HG03558 (cell line): ENCODE measurements at regions not wholly inside any gene's neighbourhood (a gene's known extent, or its start where the extent isn't known, plus 50 kb on each side); places are given as distances from the start of the nearest gene placed in this dataset.
"Not testable (repeated sequence)": the region's sequence is repeated elsewhere in the genome, so short reads cannot be mapped to it uniquely, and the experiment has no call there.

Source experiments
- ATAC-seq: cut with Tn5 transposase; IDR thresholded peaks from one replicate; pipeline ENCODE4 v1.9.1; 2021; ENCODE audit warnings: moderate number of reproducible peaks; ENCODE audit not compliant: unreplicated experiment; ENCODE audit errors: extremely low read depth

- ATAC-seq: no peak
Measured at GRCh38 chr15:91412138-91412928, 312.3 kb downstream of the SV2B start.

- ATAC-seq: no peak
Measured at GRCh38 chr15:91413142-91413541, 313.1 kb downstream of the SV2B start.

- no peak for ATAC-seq
Measured at GRCh38 chr15:91414124-91414523, 314.1 kb downstream of the SV2B start.

- not testable (repeated sequence) for ATAC-seq
Measured at GRCh38 chr15:91415258-91415657, 315.2 kb downstream of the SV2B start.

- no peak for ATAC-seq
Measured at GRCh38 chr15:91420689-91421088, 320.6 kb downstream of the SV2B start.

- ATAC-seq: no peak
Measured at GRCh38 chr15:91422797-91423196, 322.7 kb downstream of the SV2B start.

- ATAC-seq: no peak
Measured at GRCh38 chr15:91424001-91424400, 323.9 kb downstream of the SV2B start.

- ATAC-seq: no peak
Measured at GRCh38 chr15:91426412-91426811, 326.4 kb downstream of the SV2B start.

- ATAC-seq: no peak
Measured at GRCh38 chr15:91429973-91430372, 329.9 kb downstream of the SV2B start.

- no peak for ATAC-seq
Measured at GRCh38 chr15:91431041-91431715, 331.1 kb downstream of the SV2B start.

- ATAC-seq: no peak
Measured at GRCh38 chr15:91435113-91435512, 335.1 kb downstream of the SV2B start.

GRCh38 chr15:91444656-91445055 lies 344.6 kb downstream of the SV2B start:
- no peak for ATAC-seq

GRCh38 chr15:91445695-91446228 lies 345.7 kb downstream of the SV2B start:
- no peak for ATAC-seq

GRCh38 chr15:91447991-91448644 lies 348.1 kb downstream of the SV2B start:
- no peak for ATAC-seq

- ATAC-seq: not testable (repeated sequence)
Measured at GRCh38 chr15:91453376-91453775, 353.3 kb downstream of the SV2B start.

- no peak for ATAC-seq
Measured at GRCh38 chr15:91456251-91456718, 356.2 kb downstream of the SV2B start.

GRCh38 chr15:91456921-91457320 lies 356.9 kb downstream of the SV2B start:
- no peak for ATAC-seq

- ATAC-seq: no peak
Measured at GRCh38 chr15:91461377-91461776, 361.3 kb downstream of the SV2B start.

GRCh38 chr15:91465086-91465485 lies 365.0 kb downstream of the SV2B start:
- no peak for ATAC-seq

- no peak for ATAC-seq
Measured at GRCh38 chr15:91465696-91466095, 365.6 kb downstream of the SV2B start.
